ENCODE measurements at regions not wholly inside any gene's neighbourhood (a gene's known extent, or its start where the extent isn't known, plus 50 kb on each side); places are given as distances from the start of the nearest gene placed in this dataset.

DNA sequence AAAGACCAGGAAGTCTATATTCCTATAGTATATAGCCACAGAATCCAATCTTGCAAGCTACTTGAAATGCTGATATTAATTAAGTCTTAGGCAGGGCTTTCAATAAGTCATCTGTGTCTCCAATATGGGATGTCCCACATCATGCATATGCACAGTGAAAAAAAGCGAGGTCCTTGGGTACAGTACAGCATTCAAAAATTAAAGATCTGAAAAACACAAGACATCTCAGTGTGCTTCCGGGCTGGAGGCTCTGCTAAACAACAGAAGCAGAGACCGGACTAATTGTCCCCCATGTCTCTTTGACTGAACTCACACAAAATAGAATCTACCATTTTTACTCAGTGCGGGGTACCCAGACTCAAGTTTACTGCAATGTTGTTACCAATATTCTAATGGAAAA lies 156.0 kb downstream of the DAD1 start:
- TF ChIP-seq, protein P1, sequence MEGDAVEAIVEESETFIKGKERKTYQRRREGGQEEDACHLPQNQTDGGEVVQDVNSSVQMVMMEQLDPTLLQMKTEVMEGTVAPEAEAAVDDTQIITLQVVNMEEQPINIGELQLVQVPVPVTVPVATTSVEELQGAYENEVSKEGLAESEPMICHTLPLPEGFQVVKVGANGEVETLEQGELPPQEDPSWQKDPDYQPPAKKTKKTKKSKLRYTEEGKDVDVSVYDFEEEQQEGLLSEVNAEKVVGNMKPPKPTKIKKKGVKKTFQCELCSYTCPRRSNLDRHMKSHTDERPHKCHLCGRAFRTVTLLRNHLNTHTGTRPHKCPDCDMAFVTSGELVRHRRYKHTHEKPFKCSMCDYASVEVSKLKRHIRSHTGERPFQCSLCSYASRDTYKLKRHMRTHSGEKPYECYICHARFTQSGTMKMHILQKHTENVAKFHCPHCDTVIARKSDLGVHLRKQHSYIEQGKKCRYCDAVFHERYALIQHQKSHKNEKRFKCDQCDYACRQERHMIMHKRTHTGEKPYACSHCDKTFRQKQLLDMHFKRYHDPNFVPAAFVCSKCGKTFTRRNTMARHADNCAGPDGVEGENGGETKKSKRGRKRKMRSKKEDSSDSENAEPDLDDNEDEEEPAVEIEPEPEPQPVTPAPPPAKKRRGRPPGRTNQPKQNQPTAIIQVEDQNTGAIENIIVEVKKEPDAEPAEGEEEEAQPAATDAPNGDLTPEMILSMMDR (IDR thresholded peaks at IDR 0.05; ENCODE audit: low read depth, low read length), result no peak
- TF ChIP-seq EZH2phosphoT487 (IDR thresholded peaks at IDR 0.05; ENCODE audit: low read depth), result no peak

Measured in OCI-LY3 (cell line).